DMS53 treated with DMSO at 0.1 percent for 48 hours (cell line): ENCODE measurements at regions not wholly inside any gene's neighbourhood (a gene's known extent, or its start where the extent isn't known, plus 50 kb on each side); places are given as distances from the start of the nearest gene placed in this dataset.

ENCODE experiments used
- DNase-seq: peaks from one replicate; lab custom pipeline; 2025; ENCODE audit not compliant: unreplicated experiment; lab: John Stamatoyannopoulos, UW

DNA sequence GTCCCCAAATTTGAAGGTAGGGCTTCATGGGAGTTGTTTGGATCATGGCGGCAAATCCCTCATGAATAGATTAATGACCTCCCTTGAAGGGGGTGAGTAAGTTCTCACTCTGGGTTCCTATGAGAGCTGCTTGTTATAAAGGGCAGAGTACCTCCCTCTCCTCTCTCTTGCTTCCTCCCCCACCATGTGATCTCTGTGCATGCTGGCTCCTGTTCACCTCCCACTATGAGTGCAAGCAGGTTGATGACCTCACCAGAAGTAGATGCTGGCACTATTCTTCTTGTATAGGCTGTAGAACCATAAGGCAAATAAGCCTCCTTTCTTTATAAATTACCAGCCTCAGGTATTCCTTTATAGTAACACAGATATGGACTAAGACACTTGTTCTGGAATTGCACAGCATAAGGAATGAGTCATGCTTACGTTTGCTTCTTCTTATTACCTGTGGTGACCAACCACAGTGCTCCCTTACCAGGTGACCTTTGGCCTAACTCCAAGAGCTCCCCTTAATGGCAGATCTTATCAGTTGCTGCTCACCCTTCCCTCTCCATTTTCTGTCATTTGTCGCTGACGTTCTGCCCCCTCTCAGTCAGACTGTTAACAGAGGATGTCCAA is 559.5 kb upstream of the GCFC2 start:
- no peak for DNase-seq

- no peak for DNase-seq
Observed at GRCh38 chr2:76268902-76269620, 558.3 kb upstream of the GCFC2 start.

GRCh38 chr2:76268484-76268883 is 557.8 kb upstream of the GCFC2 start:
- DNase-seq, result no peak

- DNase-seq, result no peak
Observed at GRCh38 chr2:76257802-76258201, 547.1 kb upstream of the GCFC2 start.

GRCh38 chr2:76256458-76257088 is 545.9 kb upstream of the GCFC2 start:
- peak; percentile 56 for DNase-seq

DNA sequence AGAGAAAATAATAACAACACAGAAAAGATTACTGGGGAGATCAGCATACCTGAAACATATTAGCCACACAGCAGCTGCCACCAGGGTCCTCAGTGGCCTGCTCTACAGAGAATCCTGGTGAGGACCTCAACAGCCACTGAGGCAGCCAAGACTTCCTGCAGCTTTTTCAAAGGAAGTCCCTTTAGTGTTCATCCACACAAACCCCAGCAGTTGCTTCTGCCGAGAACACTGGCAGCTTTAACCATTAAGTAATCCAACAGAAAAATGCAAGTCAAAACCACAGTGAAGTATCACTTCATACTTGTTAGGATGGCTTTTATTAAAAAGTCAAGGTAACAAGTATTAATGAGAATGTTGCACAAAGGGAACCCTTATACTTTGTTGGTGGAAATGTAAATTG is 542.0 kb upstream of the GCFC2 start:
- no peak for DNase-seq

DNA sequence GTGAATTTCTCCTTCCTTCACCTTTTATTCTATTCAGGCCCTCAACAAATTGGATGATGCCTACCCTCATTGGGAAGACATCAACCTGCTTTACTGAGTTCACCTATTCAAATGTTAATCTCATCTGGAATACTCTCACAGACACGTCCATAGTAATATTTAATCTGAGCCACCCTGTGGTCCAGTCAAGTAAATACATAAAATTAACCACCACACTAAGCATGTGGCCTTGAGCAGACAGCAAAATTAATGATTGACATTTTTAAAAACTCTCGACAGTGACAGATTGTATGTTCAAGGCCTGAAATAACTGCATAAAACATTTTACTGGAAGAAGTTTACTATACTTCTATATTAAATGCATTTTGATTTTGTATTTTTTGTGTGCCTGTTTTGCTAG is 540.6 kb upstream of the GCFC2 start:
- no peak for DNase-seq

DNA sequence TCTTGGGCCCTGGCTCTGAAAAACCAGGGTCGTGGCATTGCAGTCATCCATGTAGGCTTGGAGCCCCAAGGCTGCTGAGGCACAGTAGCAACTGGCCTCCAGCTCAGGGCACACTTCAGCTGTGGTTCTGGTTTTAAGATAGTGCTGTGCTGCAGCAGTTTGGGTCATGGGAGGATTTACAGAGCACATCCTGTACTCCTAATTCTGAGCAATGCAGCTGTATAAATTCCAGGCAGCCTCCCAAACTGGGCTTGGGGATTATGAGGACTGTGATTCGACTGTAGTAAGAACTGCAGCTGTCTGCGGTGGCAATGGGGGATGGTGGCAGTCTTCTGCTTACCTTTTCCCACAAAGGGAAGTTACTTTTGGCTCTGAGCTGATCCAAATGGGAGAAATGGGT is 536.3 kb upstream of the GCFC2 start:
- no peak for DNase-seq

- no peak for DNase-seq
Observed at GRCh38 chr2:76211991-76212985, 501.6 kb upstream of the GCFC2 start.

DNA sequence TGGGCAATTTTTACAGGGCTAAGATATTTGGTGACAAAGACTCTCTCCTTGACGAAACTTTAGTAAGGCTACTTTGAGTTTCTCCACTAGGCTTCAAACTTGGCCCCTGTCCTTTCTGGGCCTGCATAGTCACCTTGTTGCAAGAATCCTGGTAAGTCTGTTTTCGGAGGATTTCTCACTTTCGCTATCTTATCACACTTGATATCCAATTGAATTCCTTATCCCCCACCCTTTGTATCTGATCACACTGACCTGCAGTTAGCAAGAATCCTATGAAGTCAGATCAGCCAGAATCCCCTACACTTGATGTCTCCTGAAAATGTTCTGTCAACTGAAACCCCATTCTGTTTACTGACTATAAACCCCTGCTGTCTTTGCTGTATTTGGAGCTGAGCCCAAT is 499.8 kb upstream of the GCFC2 start:
- DNase-seq, result no peak

DNA sequence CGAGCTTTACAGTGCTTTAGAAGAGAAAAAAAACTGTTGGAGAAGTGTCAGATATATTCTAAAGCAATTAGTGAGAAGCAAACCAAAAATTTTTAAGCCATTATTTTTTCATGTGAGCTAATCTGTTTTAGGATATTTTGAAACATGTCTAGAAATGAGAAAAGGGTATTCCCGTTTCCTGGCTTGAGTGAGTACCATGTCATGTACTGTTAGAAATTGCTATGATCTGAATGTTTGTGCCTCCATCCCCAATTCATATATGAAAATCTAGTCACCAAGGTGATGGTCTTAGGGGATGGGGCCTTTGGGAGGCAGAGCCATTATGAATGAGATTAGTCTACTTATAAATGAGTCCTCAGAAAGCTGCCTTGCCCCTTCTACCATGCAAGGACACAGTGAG is 493.3 kb upstream of the GCFC2 start:
- DNase-seq, result no peak

GRCh38 chr2:76202866-76203265 is 492.2 kb upstream of the GCFC2 start:
- DNase-seq, result no peak

DNA sequence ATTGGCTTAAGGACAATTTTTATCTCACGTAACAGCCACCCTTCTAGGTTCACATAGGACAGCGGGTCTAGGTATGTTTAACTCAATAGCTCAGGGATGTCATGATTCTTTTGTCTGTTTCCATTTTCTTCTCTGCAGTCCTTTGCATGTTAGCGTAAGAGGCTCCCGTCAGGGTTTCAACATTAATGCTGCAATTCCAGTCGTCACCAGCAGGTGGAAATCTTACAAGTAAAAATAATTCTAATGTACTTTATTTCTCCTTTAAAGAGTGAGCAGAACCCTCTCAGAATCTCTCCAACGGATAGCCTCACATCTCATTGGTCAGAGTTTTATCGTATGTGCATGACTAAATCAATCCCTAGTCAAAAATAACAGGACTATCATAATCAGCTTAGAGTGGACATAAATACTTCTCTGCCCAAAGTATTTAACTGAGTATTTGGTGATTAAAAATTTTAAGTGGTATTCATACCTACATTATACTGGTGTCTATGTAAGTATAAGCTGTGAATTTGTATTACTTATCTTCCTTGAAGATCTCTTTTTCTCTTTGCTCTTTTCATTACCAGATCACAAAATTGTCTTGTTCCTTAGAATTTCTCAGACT is 487.2 kb upstream of the GCFC2 start:
- peak; percentile 66 for DNase-seq

DNA sequence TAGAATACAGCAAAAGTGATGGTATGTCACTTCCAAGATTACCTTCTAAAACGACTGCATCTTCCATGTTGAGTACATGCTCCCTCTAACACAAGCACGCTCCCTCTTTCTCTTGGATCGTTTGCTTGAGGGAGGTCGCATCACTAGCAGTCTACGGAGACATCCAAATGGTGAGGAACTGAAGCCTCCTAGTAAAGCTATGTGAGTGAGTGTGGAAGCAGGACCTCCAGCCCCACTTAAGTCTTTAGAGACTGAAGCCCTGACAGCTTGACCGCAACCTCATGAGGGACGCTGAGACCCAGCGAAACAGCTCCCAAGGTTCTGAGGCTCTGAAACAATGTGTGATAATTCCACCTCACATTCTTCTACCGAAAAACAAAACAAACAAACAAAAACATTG is 486.7 kb upstream of the GCFC2 start:
- DNase-seq, result no peak

- DNase-seq, result no peak
Observed at GRCh38 chr2:76194031-76194775, 483.5 kb upstream of the GCFC2 start.

DNA sequence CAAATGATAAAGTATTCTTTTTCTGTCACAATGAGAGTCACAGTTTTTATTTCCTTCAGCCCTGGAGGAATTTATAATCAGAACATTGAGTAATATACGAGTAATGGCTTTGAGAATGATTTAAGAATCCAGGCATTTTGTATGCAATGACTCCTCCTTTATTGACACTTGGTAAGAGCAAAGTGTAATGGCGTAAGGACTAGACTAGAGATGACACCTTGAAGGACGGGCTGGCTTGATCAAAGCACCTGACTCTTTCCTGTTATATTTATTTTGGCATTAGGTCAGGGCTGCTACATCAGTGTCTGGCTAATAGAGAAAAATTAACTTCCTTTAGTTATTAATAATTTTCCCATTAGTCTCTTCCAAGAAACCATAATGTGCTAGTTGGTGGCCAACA is 482.4 kb upstream of the GCFC2 start:
- DNase-seq, result no peak

- no peak for DNase-seq
Observed at GRCh38 chr2:76188334-76189008, 477.8 kb upstream of the GCFC2 start.

GRCh38 chr2:76187415-76187814 is 476.7 kb upstream of the GCFC2 start:
- DNase-seq, result no peak

GRCh38 chr2:76180676-76181075 is 470.0 kb upstream of the GCFC2 start:
- DNase-seq, result no peak

GRCh38 chr2:76178610-76179009 is 467.9 kb upstream of the GCFC2 start:
- no peak for DNase-seq
